Middle frontal gyrus (tissue), 1 donor: ENCODE measurements at regions not wholly inside any gene's neighbourhood (a gene's known extent, or its start where the extent isn't known, plus 50 kb on each side); places are given as distances from the start of the nearest gene placed in this dataset.

Experiments used
- DNase-seq: peaks from one replicate; pipeline ENCODE4 v3.0.0-alpha.2; 2015; ENCODE audit warnings: low spot score; ENCODE audit errors: extremely low spot score

GRCh38 chr2:76320716-76321115 lies 610.0 kb upstream of the GCFC2 start:
- DNase-seq, result no peak

GRCh38 chr2:76318848-76319360 lies 608.2 kb upstream of the GCFC2 start:
- no peak for DNase-seq

GRCh38 chr2:76316691-76317090 lies 606.0 kb upstream of the GCFC2 start:
- DNase-seq, result no peak

GRCh38 chr2:76314271-76315020 lies 603.7 kb upstream of the GCFC2 start:
- DNase-seq, result no peak

- DNase-seq, result no peak
These were observed 601.5 kb upstream of the GCFC2 start for GRCh38 chr2:76312236-76312635.

GRCh38 chr2:76311728-76312127 lies 601.0 kb upstream of the GCFC2 start:
- no peak for DNase-seq

GRCh38 chr2:76310894-76311633 lies 600.3 kb upstream of the GCFC2 start:
- no peak for DNase-seq

- no peak for DNase-seq
These were observed 596.8 kb upstream of the GCFC2 start for GRCh38 chr2:76307495-76307894.

- DNase-seq, result no peak
These were observed 587.3 kb upstream of the GCFC2 start for GRCh38 chr2:76298041-76298440.

- DNase-seq, result no peak
These were observed 585.7 kb upstream of the GCFC2 start for GRCh38 chr2:76296438-76296837.

GRCh38 chr2:76295762-76296161 lies 585.0 kb upstream of the GCFC2 start:
- no peak for DNase-seq

GRCh38 chr2:76288598-76288997 lies 577.9 kb upstream of the GCFC2 start:
- DNase-seq, result no peak

GRCh38 chr2:76288146-76288545 lies 577.4 kb upstream of the GCFC2 start:
- no peak for DNase-seq

GRCh38 chr2:76283350-76283749 lies 572.6 kb upstream of the GCFC2 start:
- DNase-seq, result no peak

GRCh38 chr2:76281156-76281841 lies 570.6 kb upstream of the GCFC2 start:
- no peak for DNase-seq

GRCh38 chr2:76280686-76281085 lies 570.0 kb upstream of the GCFC2 start:
- DNase-seq, result no peak

GRCh38 chr2:76279142-76279541 lies 568.4 kb upstream of the GCFC2 start:
- no peak for DNase-seq

- DNase-seq, result no peak
These were observed 565.1 kb upstream of the GCFC2 start for GRCh38 chr2:76275788-76276187.

GRCh38 chr2:76274676-76275075 lies 564.0 kb upstream of the GCFC2 start:
- no peak for DNase-seq

- no peak for DNase-seq
These were observed 563.4 kb upstream of the GCFC2 start for GRCh38 chr2:76274160-76274559.

GRCh38 chr2:76270096-76270710 lies 559.5 kb upstream of the GCFC2 start:
- no peak for DNase-seq
